ENCODE measurements at regions not wholly inside any gene's neighbourhood (a gene's known extent, or its start where the extent isn't known, plus 50 kb on each side); places are given as distances from the start of the nearest gene placed in this dataset.

- H3K4me1 ChIP-seq (ENCODE audit: control insufficient read depth in 2 of 2, insufficient read depth in 2 of 2, low read length in 1 of 2): no peaks in the 10 kb centered on the region
- H3K27ac ChIP-seq (ENCODE audit: low read depth in 2 of 2, low read length in 1 of 2): no peak overlapping the region
- no peaks in the 10 kb centered on the region for H3K9me3 ChIP-seq (ENCODE audit: control insufficient read depth in 2 of 2, insufficient read depth in 1 of 2, low read depth in 1 of 2, low read length in 1 of 2)
- WGBS, 2 donors: 29 to 51% methylated on average over 1 of the region's 1 CpG
- no peaks in the 10 kb centered on the region for H3K27me3 ChIP-seq (ENCODE audit: control insufficient read depth in 1 of 2, insufficient read depth in 2 of 2, low read length in 2 of 2)
- H3K36me3 ChIP-seq (ENCODE audit: control insufficient read depth in 2 of 2, insufficient read depth in 2 of 2, low read length in 1 of 2): no peaks in the 10 kb centered on the region
- H3K4me3 ChIP-seq (ENCODE audit: low read depth in 1 of 2, low read length in 2 of 2): no peak overlapping the region
These were observed 79.0 kb upstream of the HSD17B12 start for GRCh38 chr11:43601511-43601910.

DNA sequence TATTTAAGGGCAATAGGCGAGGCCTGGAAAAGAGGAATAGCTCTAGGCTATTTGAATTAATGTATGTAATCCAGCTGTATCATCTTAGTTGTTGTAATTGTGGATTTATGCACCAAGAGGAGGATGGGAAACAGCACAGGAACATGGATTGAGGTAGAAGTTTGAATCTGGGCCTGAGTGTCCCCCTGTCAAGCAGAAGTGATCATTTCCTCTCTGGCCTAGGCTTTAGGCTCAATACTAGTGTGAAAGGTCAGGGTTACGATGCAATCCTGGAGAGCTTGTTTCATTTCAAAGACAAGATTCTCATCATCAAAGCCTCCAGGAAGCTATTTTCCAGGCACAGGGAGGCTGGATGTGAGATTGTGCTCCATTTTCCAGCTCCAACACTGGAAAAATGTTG lies 77.9 kb upstream of the HSD17B12 start:
- Histone ChIP-seq H3K36me3 (ENCODE audit: control insufficient read depth in 2 of 2, insufficient read depth in 2 of 2, low read length in 1 of 2) (no peaks in the 10 kb centered on the region), H3K27ac (ENCODE audit: low read depth in 2 of 2, low read length in 1 of 2) (no peak overlapping the region), H3K27me3 (ENCODE audit: control insufficient read depth in 1 of 2, insufficient read depth in 2 of 2, low read length in 2 of 2) (no peaks in the 10 kb centered on the region), H3K9me3 (ENCODE audit: control insufficient read depth in 2 of 2, insufficient read depth in 1 of 2, low read depth in 1 of 2, low read length in 1 of 2) (no peaks in the 10 kb centered on the region), H3K4me3 (ENCODE audit: low read depth in 1 of 2, low read length in 2 of 2) (no peak overlapping the region), H3K4me1 (ENCODE audit: control insufficient read depth in 2 of 2, insufficient read depth in 2 of 2, low read length in 1 of 2) (no peaks in the 10 kb centered on the region)
- WGBS, 2 donors: 70 to 73% methylated on average over 2 of the region's 2 CpGs

- H3K27me3 ChIP-seq (ENCODE audit: control insufficient read depth in 1 of 2, insufficient read depth in 2 of 2, low read length in 2 of 2): no peaks in the 10 kb centered on the region
- H3K4me1 ChIP-seq (ENCODE audit: control insufficient read depth in 2 of 2, insufficient read depth in 2 of 2, low read length in 1 of 2): no peaks in the 10 kb centered on the region
- no peaks in the 10 kb centered on the region for H3K36me3 ChIP-seq (ENCODE audit: control insufficient read depth in 2 of 2, insufficient read depth in 2 of 2, low read length in 1 of 2)
- no peaks in the 10 kb centered on the region for H3K9me3 ChIP-seq (ENCODE audit: control insufficient read depth in 2 of 2, insufficient read depth in 1 of 2, low read depth in 1 of 2, low read length in 1 of 2)
- 66 to 81% methylated on average over 2 of the region's 2 CpGs for WGBS, 2 donors
- H3K27ac ChIP-seq (ENCODE audit: low read depth in 2 of 2, low read length in 1 of 2): no peak overlapping the region
- H3K4me3 ChIP-seq (ENCODE audit: low read depth in 1 of 2, low read length in 2 of 2): no peak overlapping the region
These were observed 66.3 kb upstream of the HSD17B12 start for GRCh38 chr11:43614214-43614613.

DNA sequence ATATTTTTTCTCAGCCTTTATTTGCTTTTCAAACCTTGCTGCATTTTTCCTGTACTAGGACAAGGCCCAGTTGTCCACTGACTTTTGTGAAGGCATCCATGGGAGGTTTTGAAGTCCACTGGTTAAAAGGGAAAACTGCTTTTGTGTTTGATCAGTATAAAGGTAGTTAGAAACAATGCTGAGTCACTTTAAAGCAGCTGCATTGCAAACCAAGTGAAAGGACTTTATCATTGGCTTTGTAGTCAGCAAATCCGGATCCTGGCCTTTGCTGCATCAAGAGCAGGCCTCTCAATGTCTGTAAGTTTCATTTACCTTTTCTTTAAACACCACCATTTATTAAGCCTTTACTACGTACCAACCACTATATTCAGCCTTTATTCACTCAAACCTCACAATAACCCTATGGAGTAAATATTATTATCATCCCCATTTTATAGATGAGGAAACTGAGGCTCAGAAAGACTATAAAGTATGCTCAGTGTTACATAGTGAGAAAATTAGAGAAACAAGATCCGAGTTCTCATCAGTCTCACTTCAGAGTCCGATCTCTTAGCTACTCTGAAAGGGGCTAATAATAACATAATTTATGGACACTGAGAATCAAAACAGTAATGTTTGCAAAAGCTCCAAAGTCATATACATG lies 60.6 kb upstream of the HSD17B12 start:
- Histone ChIP-seq H3K27me3 (ENCODE audit: control insufficient read depth in 1 of 2, insufficient read depth in 2 of 2, low read length in 2 of 2) (no peaks in the 10 kb centered on the region), H3K9me3 (ENCODE audit: control insufficient read depth in 2 of 2, insufficient read depth in 1 of 2, low read depth in 1 of 2, low read length in 1 of 2) (no peaks in the 10 kb centered on the region), H3K36me3 (ENCODE audit: control insufficient read depth in 2 of 2, insufficient read depth in 2 of 2, low read length in 1 of 2) (no peaks in the 10 kb centered on the region), H3K4me3 (ENCODE audit: low read depth in 1 of 2, low read length in 2 of 2) (no peak overlapping the region), H3K4me1 (ENCODE audit: control insufficient read depth in 2 of 2, insufficient read depth in 2 of 2, low read length in 1 of 2) (no peaks in the 10 kb centered on the region), H3K27ac (ENCODE audit: low read depth in 2 of 2, low read length in 1 of 2) (no peak overlapping the region)
- WGBS, 2 donors: 80 to 81% methylated on average over 4 of the region's 4 CpGs

GRCh38 chr11:43626798-43627197 lies 53.7 kb upstream of the HSD17B12 start:
- H3K36me3 ChIP-seq (ENCODE audit: control insufficient read depth in 2 of 2, insufficient read depth in 2 of 2, low read length in 1 of 2): no peaks in the 10 kb centered on the region
- H3K9me3 ChIP-seq (ENCODE audit: control insufficient read depth in 2 of 2, insufficient read depth in 1 of 2, low read depth in 1 of 2, low read length in 1 of 2): no peaks in the 10 kb centered on the region
- H3K27me3 ChIP-seq (ENCODE audit: control insufficient read depth in 1 of 2, insufficient read depth in 2 of 2, low read length in 2 of 2): no peaks in the 10 kb centered on the region
- H3K4me3 ChIP-seq (ENCODE audit: low read depth in 1 of 2, low read length in 2 of 2): no peak overlapping the region
- no peak overlapping the region for H3K27ac ChIP-seq (ENCODE audit: low read depth in 2 of 2, low read length in 1 of 2)
- 40 to 52% methylated on average over 3 of the region's 3 CpGs for WGBS, 2 donors
- H3K4me1 ChIP-seq (ENCODE audit: control insufficient read depth in 2 of 2, insufficient read depth in 2 of 2, low read length in 1 of 2): no peaks in the 10 kb centered on the region

All from esophagus (tissue), 2 donors.